MM.1S (cell line): ENCODE measurements at regions not wholly inside any gene's neighbourhood (a gene's known extent, or its start where the extent isn't known, plus 50 kb on each side); places are given as distances from the start of the nearest gene placed in this dataset.

Source experiments
- CTCF ChIP-seq: fragments of 300-600 bp; sonication (generic); IDR thresholded peaks from 2 replicates; pipeline ENCODE4 v1.5.1; 2016; ENCODE audit warnings: antibody characterized with exemption, low read length, mixed read lengths
- EZH2 ChIP-seq: fragments of 300-600 bp; sonication (generic); optimal IDR thresholded peaks from 2 replicates; pipeline ENCODE3; 2017; ENCODE audit warnings: low read depth, mild to moderate bottlenecking, antibody characterized with exemption, low read length, mixed read lengths

DNA sequence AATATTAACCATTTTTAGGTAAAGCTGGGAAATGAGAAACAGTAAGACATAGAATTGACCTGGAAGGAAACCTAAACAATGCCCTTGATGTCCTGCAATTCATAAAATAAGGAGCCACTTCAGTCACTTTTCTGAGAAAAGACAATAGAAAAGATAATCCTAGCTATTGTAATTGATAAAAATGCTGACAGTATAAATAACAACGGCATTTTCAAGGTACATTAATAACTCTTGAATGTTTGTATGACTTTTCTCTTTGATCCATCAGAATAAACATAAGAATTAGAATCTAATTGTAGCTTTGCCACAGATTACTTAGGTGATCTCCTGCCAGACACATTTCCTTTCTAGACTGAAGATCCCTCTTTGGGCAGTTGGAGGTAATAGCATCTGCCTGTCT lies 719.5 kb downstream of the SLC4A3 start:
- TF ChIP-seq EZH2, result no peak
- no peak for TF ChIP-seq CTCF
